SK-N-SH (cell line): ENCODE measurements at regions not wholly inside any gene's neighbourhood (a gene's known extent, or its start where the extent isn't known, plus 50 kb on each side); places are given as distances from the start of the nearest gene placed in this dataset.

Source experiments
- CHD2 ChIP-seq: fragments of 150-350 bp; IDR thresholded peaks from 2 replicates; pipeline ENCODE4 v1.6.1; 2018; ENCODE audit warnings: low read length; ENCODE audit not compliant: partially characterized antibody
- CTCF ChIP-seq: fragments of 200-600 bp; sonication (generic); IDR thresholded peaks from 2 replicates; pipeline ENCODE4 v1.6.1; 2017; ENCODE audit warnings: antibody characterized with exemption, mild to moderate bottlenecking, moderate library complexity
- EP300 ChIP-seq, 2 experiments: IDR thresholded peaks; 2 replicates each; pipeline versions ENCODE4 v1.4.0 to v1.6.1; 2012; ENCODE audit warnings: borderline replicate concordance in 1 of 2, low read depth in 1 of 2, low read length in 1 of 2
- JUND ChIP-seq: IDR thresholded peaks from 2 replicates; pipeline ENCODE4 v1.4.0; 2012
- YY1 ChIP-seq: IDR thresholded peaks from 2 replicates; pipeline ENCODE4 v1.4.0; 2012; ENCODE audit warnings: low read depth, mild to moderate bottlenecking

GRCh38 chr5:145445027-145445426, 390.1 kb downstream of the PRELID2 start:
- TF ChIP-seq EP300 (IDR thresholded peaks at IDR 0.05; ENCODE audit: borderline replicate concordance in 1 of 2, low read depth in 1 of 2, low read length in 1 of 2) = no peak
- TF ChIP-seq YY1 = no peak
- no peak for TF ChIP-seq JUND
- TF ChIP-seq CHD2 = no peak
- TF ChIP-seq CTCF = no peak
